Stimulated activated naive CD8-positive, alpha-beta T cell treated with anti-CD3 and anti-CD28 coated beads, Interleukin-15, Interleukin-2, amounts not matched to agents 100 U/mL and 50 U/mL, for 24 hours (primary cell): ENCODE measurements at regions not wholly inside any gene's neighbourhood (a gene's known extent, or its start where the extent isn't known, plus 50 kb on each side); places are given as distances from the start of the nearest gene placed in this dataset.
"Not testable (repeated sequence)": the region's sequence is repeated elsewhere in the genome, so short reads cannot be mapped to it uniquely, and the experiment has no call there.

ENCODE experiments used
- ATAC-seq: fragments of 150-1000 bp; cut with Tn5 transposase; one replicate; pipeline ENCODE4 v1.10.0; 2021
- DNase-seq: peaks from one replicate; pipeline ENCODE4 v3.0.0; 2021

DNA sequence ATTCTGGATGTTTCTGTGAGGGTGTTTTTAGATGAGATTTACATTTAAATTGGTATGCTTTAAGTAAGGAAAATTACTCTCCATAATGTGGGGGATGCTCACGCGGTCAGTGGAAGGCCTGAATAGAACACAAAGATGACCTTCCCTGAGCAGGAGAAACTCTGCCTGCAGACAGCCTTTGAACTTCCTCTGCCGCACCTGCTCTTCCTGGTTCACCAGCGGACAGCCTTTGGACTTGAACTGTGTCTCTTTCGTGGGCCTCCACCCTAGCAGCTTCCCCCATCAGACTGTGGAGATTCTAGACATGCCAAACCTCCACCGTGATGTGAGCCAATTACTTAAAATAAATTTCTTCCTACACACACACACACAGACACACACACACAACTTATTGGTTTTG is 210.7 kb downstream of the EFCAB11 start:
- ATAC-seq = no peak
- no peak for DNase-seq

DNA sequence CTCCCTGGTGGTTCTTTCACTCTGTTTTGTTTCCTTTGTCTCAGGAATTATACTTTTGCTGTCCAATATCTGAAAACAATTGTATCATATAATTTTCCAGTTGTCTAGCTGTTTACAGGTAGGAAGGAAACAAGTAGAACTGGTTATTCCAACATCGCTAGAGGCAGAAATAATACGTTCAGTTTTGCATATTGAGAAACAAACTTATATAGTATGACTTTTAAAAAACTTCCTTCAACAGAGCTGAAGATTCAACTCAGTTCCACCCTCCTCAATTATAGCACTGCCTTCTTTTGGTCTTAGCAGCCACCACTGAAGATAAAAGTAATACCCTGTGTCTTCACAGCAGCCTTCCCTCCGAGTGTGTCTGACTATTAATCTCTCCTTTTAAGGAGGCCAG is 214.3 kb downstream of the EFCAB11 start:
- no peak for ATAC-seq

DNA sequence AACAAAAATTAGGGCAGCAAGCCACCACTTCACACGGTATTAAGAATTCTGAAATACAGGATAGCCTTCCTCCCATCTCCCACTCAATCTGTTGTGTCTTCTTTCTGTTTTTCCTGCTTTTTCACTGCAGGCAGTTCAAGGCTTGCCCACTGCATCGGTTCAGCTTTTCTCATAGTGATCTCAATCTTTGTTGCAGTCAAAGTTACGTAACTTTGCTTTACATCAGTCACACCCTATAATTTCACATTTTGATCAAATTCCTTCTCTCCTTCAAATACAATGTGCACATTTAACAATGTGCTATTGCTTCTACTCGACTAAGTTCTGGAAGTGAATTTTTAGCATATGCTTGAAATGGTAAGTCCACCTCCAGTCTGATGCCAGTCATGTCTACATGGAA is 217.6 kb downstream of the EFCAB11 start:
- ATAC-seq = no peak

More for the DNA sequence above, 214.3 kb downstream of the EFCAB11 start:
- DNase-seq = no peak

DNA sequence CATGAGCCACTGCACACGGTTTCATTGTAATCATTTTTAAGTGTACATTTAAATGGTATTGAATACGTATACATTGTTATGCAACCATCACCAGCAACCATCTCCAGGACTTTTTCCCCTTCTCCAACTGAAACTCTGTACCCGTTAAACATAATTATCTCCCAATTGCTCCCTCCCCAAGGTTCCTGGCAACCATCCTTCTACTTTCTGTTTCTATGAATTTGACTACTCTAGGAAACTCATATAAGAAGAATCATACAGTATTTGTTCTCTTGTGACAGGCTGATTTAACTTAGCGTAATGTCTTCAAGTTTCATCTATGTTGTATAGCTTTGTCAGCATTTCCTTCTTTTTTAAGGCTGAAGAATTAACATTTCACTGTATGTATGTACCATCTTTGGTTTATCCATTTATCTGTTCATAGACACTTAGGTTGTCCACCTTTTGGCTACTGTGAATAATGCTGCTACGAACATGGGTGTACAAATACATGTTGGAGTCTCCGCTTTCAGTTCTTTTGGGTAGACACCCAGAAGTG is 223.1 kb downstream of the EFCAB11 start:
- DNase-seq (no peak), ATAC-seq (no peak)

More for the DNA sequence above, 217.6 kb downstream of the EFCAB11 start:
- DNase-seq = no peak

DNA sequence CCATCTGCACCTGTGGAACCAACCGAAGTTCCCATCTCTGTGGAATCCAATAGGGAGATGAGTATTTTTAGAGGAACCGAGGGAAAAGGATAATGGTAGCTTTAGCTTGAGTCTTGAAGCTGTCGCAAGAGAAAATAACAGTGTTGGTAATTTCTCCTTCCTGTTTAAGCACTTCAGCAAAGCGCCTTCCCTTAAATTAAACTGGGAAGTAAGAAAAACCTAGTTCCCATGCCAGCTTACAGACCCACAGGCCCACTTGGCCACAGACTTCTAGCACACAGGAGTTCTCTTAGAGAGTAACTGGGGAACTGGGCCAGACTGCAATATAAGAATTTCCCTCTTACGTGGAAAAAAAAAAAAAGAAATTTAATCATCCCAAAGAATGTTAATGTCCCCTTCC is 223.8 kb downstream of the EFCAB11 start:
- DNase-seq = no peak
- no peak for ATAC-seq

DNA sequence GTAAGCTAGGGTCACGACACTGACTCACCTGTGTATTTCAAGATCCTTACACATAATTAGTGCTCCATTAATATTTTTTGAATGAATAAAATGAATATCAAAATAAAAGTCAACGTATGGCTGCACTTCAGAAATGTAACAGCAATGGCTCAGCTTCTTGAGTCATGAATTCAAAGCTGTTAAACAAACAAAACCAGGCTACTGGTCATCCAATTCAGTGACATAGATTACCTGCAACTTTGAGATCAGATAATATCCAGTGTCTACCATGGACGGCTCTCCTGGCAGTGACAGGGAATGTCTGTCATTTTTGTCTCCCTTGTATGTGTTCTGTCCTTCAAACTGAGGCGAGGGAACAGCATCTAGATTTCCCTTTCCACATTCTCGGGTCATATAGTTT is 225.6 kb downstream of the EFCAB11 start:
- ATAC-seq = no peak
- no peak for DNase-seq

DNA sequence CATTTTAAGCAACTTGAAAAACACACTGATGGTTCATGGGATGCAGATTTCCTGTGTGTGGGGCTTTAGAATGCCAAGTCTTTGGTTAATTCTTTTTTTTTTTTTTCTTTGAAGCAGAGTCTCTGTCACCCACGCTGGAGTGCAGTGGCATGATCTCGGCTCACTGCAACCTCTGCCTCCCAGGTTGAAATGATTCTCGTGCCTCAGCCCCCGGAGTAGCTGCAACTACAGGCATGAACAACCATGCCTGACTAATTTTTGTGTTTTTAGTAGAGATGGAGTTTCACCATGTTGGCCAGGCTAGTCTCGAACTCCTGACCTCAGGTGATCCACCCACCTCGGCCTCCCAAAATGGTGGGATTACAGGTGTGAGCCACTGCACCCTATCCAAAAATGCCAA is 228.3 kb downstream of the EFCAB11 start:
- not testable (repeated sequence) for ATAC-seq, DNase-seq

DNA sequence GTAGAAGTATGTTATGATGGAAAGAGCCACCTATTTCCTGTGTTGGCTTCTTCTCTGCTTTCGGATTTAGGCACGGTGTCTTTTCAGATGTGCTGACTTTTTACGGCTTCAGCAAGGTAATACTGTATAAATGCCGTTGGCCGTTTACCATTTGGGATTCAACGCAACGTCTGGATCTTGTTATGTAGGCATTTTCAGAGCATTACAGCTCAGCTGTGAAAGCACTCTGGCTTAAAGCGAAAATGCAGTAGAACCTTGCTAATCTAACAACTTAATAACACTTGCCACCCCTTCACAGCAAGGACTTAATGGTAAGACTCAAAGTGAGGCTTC is 229.9 kb downstream of the EFCAB11 start:
- ATAC-seq = no peak

DNA sequence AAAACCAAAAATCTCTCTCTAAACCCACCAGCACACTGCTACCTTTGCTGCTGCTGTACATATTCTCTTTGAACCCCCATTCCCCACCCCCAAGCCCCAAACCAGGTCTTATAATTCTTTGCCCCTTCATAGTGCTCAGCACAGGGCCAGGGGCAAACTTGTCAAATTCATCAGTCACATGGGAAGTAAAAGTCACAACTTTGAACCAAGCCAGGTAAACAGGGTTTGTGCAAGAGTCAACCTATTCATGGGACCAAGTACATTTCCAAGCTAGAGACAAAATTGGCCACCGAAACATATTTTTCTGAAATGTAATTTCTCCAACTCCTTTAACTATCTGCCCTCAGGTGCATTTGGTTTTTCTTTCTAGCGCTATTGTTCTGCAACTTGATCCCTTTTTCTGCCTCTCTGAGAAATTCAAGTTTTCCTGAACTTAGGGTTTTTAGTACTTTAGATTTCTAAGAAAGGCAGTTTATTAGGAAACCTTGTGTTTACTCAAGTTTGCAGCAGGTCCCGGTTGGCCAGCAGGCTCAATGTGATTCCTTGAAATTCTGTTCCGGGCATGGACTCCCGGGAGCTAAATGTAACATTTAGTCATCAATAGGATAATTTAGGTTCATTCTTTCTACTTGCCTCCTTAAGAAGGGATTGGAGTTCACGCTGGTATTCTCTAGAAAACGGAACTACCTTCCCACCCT is 230.5 kb downstream of the EFCAB11 start:
- no peak for DNase-seq
- no peak for ATAC-seq

More for the DNA sequence above, 229.9 kb downstream of the EFCAB11 start:
- no peak for DNase-seq

DNA sequence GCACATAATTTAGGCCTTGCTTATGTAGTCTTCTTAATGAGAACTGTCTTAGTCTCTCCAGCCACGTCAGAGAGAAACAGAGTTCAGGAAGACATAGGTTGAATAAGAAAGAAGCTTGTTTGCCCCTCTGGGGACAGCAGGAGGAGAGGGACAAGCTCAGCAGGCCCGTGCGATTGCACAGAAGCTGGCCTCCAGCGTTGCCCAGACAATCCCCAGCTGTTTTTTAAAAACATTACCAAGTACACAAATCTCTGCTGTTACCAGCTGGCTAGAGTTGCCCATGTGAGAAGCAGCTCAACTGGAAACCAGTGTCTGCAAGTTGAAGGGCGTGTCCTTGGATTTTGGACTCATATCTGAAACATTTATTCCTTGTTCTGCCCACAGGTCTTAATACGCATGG is 232.6 kb downstream of the EFCAB11 start:
- ATAC-seq (no peak), DNase-seq (no peak)

DNA sequence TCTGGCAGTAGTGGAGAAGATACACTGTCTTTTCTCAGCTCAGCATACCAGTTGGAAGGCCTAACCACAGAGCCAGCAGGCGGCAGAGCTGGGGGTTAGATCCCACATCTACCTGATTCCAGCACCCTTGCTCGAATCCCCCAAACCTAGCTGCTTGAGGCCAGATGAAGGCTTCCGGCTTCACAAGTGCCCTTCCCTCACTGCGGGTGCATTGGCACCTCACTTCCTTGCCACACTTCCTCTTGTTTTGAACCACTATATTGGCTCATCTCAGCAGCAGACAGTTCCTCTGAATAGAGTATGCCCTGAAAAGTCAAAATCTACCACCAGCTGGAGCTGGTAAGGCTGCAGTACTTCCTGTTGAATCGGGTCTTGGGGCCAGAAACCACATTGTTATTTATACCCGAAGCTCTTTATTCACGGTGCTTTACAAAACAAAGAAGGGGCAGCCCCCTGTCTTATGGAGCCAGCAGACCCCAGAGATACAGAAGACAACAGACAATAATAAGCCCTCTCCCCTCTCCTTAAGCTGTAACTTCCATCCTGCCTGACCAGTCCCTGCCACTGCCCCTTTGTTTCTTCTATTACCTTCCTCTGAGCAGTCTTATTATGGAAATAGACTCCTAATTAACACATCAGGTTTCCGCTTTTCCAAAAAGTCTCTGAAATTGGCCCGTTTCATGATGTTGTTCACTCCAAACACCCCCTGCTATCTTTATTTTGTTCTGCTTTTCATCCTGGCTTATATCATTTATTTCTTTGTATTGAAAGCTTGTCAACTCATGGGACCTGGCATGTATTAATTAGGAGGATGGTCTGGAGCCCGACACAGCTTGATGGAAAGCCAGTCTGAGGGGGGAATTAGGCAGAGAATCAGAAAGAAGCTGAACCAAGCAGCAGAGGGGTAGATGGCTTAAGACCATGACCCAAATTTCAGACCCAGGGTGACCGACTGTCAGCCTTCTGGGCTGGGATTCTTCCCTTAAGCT is 233.5 kb downstream of the EFCAB11 start:
- peak; percentile 89 for ATAC-seq
- peak; percentile 60 for DNase-seq

DNA sequence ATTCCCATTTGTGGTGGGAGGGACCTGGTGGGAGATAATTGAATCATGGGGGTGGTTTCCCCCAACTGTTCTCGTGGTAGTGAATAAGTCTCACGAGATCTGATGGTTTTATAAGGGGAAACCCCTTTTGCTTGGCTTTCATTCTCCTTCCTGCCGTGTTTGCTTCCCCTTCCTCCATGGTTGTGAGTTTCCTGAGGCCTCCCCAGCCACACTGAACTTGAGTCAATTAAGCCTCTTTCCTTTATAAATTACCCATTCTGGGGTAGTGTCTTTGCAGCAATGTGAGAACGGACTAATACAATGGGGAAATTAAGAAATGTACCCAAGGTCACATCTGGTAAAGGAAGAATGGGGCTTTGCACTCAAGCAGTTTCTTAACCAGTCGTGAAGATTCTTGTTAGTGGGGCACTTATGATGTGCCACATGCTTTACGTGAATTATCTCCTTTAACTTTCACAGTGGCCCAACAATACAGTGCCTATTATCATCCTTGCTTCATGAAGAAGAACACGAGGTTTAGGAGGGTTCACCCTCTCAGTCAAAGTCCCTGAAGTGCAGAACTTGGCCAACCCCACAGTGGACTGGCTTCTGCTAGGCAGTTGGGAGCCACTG is 234.3 kb downstream of the EFCAB11 start:
- DNase-seq (no peak), ATAC-seq (peak; percentile 12)

DNA sequence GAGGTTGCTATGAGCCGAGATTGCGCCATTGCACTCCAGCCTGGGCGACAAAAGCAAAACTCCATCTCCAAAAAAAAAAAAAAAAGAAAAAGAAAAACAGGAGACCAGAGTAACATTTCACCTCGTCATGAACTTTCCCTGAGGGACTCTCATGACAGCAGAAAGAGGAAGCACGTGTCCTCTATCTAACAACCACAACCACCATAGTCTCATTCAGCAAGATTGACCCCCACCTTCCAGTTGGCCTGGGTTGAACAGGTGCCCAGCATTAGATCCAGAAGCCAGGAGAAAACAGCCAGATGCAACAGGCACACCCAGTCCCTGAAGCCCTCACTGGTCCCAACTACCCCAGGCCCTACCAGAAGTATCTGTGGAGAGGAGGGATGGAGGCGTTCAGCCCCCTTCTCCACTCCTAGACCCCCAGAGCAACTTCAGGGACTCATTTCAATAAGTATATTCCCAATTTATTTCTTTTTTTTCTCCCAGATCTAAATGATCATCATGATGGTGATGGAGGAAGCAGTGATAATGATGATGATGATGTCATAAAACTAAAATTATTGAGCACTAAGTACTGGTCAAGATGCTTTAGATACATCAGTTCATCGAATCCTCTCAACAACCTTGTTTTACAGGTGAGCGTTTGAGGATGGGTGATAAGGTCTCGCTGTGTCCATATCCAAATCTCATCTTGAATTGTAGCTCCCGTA is 235.0 kb downstream of the EFCAB11 start:
- no peak for DNase-seq
- no peak for ATAC-seq

DNA sequence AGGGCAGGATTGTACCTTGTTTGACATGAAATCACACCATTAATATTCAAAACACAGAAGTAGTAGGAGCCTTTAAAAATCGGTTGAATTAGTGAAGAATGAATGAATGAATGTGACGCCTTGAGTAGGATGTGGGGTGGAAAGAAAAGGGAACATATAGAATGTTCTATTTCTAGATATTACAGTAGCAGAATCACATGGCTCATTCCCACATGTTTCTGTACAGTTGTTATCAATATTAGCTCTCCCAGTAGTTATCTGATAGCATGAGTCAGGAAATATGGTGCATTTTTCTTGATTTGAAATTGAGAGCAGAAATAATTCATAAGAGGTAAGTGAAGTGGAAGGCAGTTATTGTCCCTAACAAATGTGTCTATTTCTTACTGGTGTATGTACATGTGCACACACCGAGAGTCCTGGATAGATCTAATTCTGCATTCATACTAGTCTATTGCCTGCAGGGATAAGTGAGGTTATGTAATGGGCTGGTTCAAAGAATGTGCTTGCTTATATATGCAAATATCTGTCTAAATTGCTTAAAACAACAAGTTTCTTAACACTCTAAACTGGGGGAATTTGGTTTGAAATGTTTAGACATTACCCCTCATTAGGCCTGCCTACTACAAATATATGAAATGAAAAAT is 245.4 kb downstream of the EFCAB11 start:
- no peak for ATAC-seq
- no peak for DNase-seq

DNA sequence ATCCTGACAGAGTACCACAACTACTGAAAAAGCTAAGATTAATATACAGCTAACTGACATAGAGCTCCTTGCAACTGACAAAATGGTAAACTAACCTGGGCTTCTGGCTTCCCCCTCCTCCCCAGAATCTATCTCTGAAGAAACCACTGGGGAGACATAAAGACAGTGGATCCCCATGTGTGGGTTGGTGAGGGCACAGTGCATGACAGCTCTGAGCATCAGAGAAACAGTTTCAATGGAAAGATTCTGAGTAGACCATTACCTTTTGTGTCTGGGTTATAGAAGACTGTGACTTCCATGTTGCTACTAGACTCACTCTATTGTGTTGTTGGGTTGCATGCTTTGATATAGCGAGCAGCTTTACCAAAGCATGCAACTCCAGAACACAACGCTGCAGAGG is 247.4 kb downstream of the EFCAB11 start:
- ATAC-seq (peak; percentile 72), DNase-seq (no peak)

DNA sequence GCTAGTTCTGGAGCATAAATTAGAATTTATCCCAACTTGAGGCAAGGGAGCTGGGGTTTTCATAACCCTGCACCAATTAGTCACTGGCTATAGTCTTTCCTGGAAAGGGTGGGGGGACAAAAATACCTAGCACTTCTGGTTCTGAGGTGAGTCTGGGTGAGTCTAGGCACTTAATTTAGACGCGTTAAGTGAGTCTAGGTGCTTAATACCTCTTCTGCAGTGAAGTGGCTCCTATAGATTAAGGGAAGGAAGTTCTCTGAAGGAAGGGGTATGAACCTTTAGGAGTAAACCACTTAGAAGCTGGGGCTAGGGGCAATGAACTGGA is 251.7 kb downstream of the EFCAB11 start:
- DNase-seq (no peak), ATAC-seq (no peak)

DNA sequence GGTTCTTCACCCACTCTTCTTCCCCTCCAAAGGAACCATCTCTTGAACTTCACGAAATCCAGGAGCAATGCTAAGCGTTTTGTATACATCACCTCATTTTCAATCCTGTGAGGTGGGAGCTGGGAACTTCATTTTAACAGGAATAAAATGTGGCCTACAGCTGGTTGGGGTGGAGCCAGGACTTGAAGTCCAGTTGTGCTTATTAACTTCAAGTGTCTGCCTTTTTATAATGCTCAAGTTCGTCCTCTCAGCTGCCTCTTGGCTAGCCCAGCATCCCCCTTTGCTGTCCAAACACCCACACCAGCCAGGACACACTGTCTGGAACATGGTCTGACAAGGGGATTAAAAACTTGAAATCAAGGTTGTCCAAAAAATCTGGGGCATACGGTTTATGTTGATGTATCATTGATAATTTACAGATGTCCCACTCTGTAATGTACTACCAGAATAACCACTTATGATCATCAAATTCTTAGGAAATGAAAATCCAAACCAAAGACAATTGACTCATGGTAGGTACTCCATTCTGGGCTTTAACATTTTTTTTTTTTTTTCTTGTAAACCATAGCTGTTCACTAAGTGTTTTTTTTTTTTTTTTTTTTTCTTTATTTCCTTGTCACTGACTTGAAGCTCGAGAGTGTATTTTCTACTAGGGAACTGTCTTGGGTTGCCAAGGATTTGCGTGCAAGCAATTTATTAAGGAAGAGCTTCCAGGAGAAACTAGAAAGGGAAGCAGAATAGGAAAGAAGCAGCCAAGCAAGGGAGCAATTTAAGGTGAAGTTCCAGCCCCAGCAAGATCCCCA is 252.3 kb downstream of the EFCAB11 start:
- ATAC-seq (no peak), DNase-seq (no peak)

DNA sequence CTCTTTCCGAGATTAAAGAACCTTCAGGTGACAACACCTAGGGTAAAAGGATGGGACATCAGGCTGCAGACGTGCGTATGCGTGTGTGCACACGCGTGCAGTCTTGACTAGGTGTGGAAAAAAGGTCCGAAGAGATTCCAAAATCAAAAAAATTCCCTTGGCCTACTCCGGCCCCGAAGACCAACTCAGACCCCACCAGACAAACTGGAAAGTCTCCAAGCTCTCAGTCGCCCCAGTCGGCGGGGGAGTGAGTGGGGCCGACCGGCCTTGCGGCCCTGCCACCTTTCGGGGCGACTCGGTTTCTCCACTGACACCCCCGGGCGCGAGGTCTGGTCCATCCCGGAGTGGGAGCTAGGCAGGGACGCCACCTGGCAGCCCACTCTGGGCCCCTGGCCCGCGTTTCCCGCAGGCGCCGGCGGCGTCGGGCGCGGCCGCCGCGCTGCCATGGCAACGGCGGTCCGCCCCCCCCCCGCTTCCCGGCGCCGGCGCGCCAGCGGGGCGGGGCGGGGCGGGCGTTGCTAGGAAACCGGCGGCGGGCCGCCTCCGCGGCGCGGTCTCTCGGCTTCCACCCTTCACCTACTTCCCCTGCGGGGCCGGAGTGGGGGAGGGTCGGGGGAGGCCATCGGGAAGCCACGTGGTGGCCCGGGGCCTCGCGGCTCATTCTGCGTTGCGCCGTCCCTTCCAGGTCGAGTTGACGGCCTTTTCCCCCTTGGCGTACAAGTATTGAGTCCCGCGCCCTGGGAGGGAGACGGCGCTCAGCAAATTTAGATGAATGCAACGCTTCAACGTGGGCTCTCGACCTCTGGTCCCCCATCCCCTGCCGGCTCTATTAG is 253.1 kb downstream of the EFCAB11 start:
- ATAC-seq (peak; percentile 85), DNase-seq (peak; percentile 91)

DNA sequence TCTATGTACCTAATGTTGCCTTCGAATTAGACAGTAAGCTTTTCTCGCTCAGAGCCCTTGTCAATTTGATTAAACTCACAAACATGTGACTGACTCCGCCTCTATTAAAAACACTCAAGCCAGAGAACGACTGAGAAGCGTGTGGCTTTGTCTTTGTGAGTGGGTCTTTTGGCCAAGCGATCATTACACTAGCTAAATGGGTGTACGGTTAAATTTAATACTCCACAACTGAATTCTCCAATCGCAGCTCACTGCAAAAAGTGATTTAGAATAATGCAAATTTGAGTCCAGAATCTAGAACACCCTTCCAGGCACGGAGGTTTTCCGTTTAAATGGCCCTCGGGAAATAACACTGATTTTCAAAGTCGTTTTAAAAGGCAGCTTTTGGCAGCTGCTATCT is 253.7 kb downstream of the EFCAB11 start:
- ATAC-seq = no peak

DNA sequence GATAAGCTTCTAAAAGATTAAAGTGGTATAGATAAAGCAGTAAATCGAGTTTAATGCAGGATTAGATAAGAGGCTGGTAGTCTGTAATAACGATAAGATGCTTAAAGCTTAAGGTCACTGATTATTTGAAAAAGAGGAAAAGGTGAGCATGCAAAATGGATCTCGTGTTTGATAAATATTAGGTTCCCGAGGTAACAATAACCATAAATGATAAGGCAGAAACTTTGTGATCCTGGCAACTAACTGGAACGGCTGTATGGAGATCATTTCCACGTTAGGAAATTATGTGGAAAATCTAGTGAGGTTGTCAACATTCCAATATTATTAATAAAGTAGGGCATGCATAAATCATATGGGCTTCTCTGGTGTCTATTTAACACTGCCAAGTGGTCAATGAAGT is 255.5 kb downstream of the EFCAB11 start:
- ATAC-seq (no peak), DNase-seq (no peak)

More for the DNA sequence above, 253.7 kb downstream of the EFCAB11 start:
- no peak for DNase-seq
